IMR-90 (cell line): ENCODE measurements at regions not wholly inside any gene's neighbourhood (a gene's known extent, or its start where the extent isn't known, plus 50 kb on each side); places are given as distances from the start of the nearest gene placed in this dataset.

Experiments used
- ATAC-seq: fragments of 200-7000 bp; cut with Tn5 transposase; 2 replicates; pipeline ENCODE4 v1.9.1; 2020; ENCODE audit warnings: low read depth, mild to moderate bottlenecking, moderate library complexity
- BruUV-seq: library from RNA; stranded (reverse); fragments of 400-500 nt; replicated peaks from 2 replicates; lab custom pipeline; 2021; lab: Mats Ljungman, UMichigan
- CTCF ChIA-PET: fragments of 300-600 bp; formaldehyde crosslinking; extraction: SDS; loops from one replicate; lab custom pipeline; 2021; ENCODE audit warnings: antibody characterized with exemption; lab: Yijun Ruan, JAX
- POLR2A ChIA-PET: fragments of 300-600 bp; sonication (Branson Sonifier 250); formaldehyde crosslinking; loops from one replicate; lab custom pipeline; 2022; ENCODE audit warnings: antibody characterized with exemption; ENCODE audit not compliant: unreplicated experiment; lab: Charles Lee
- DNase-seq: peaks from one replicate; pipeline ENCODE4 v3.0.0; 2013
- H2AFZ ChIP-seq: replicated peaks from 2 replicates; pipeline ENCODE3; 2013; ENCODE audit warnings: low read length, mild to moderate bottlenecking; ENCODE audit not compliant: poor library complexity
- H2AK5ac ChIP-seq: 2 replicates; pipeline ENCODE4 v1.6.1; 2013; ENCODE audit warnings: low read depth, low read length, inconsistent platforms
- H2AK9ac ChIP-seq: replicated peaks from 2 replicates; pipeline ENCODE3; 2013; ENCODE audit warnings: mild to moderate bottlenecking, low read depth, low read length, moderate library complexity; ENCODE audit not compliant: poor library complexity
- H2BK120ac ChIP-seq: 2 replicates; pipeline ENCODE4 v1.6.1; 2013; ENCODE audit warnings: low read depth, low read length, inconsistent platforms
- H2BK15ac ChIP-seq: 3 replicates; pipeline ENCODE4 v1.6.1; 2013; ENCODE audit warnings: low read depth, low read length, inconsistent platforms
- H2BK20ac ChIP-seq: 2 replicates; pipeline ENCODE4 v1.6.1; 2013; ENCODE audit warnings: low read depth, mild to moderate bottlenecking, inconsistent platforms, low read length, moderate library complexity
- H2BK5ac ChIP-seq: 2 replicates; pipeline ENCODE4 v1.6.1; 2013; ENCODE audit warnings: mild to moderate bottlenecking, low read depth, low read length, inconsistent platforms; ENCODE audit not compliant: poor library complexity, severe bottlenecking
- H3K14ac ChIP-seq: replicated peaks from 2 replicates; pipeline ENCODE4 v1.6.1; 2013; ENCODE audit warnings: low read depth, low read length, inconsistent platforms
- H3K18ac ChIP-seq: 2 replicates; pipeline ENCODE4 v1.6.1; 2013; ENCODE audit warnings: low read depth, low read length, control low read depth
- H3K23ac ChIP-seq: 2 replicates; pipeline ENCODE4 v1.6.1; 2013; ENCODE audit warnings: low read depth, low read length, inconsistent platforms
- H3K27ac ChIP-seq: 2 replicates; pipeline ENCODE4 v1.5.1; 2013; ENCODE audit warnings: mild to moderate bottlenecking, control low read depth, low read length; ENCODE audit not compliant: insufficient read depth
- H3K27me3 ChIP-seq: 2 replicates; pipeline ENCODE4 v1.6.1; 2013; ENCODE audit warnings: low read length; ENCODE audit not compliant: control insufficient read depth, insufficient read depth
- H3K36me3 ChIP-seq: 2 replicates; pipeline ENCODE4 v1.6.1; 2013; ENCODE audit warnings: low read length, mixed read lengths; ENCODE audit not compliant: control insufficient read depth, insufficient read depth
- H3K4ac ChIP-seq: 2 replicates; pipeline ENCODE4 v1.6.1; 2013; ENCODE audit warnings: low read depth, low read length, inconsistent platforms
- H3K4me1 ChIP-seq: 2 replicates; pipeline ENCODE4 v1.6.1; 2013; ENCODE audit warnings: low read length, mixed read lengths; ENCODE audit not compliant: control insufficient read depth, insufficient read depth
- H3K4me2 ChIP-seq: 2 replicates; pipeline ENCODE4 v1.6.1; 2013; ENCODE audit warnings: low read depth, mild to moderate bottlenecking, control low read depth, low read length, moderate library complexity
- H3K4me3 ChIP-seq: 2 replicates; pipeline ENCODE4 v1.5.1; 2013; ENCODE audit warnings: low read depth, mild to moderate bottlenecking, control low read depth, low read length, moderate library complexity; ENCODE audit not compliant: insufficient read depth
- H3K56ac ChIP-seq: 2 replicates; pipeline ENCODE4 v1.6.1; 2013; ENCODE audit warnings: low read length, inconsistent platforms; ENCODE audit not compliant: insufficient read depth; ENCODE audit errors: extremely low read depth
- H3K79me1 ChIP-seq, 2 experiments: 2 replicates each; pipeline ENCODE4 v1.6.1; 2013; ENCODE audit warnings: low read length in 2 of 2, inconsistent platforms in 1 of 2, low read depth in 1 of 2
- H3K9ac ChIP-seq: 2 replicates; pipeline ENCODE4 v1.6.1; 2013; ENCODE audit warnings: low read depth, low read length, control low read depth
- H3K9me1 ChIP-seq: 2 replicates; pipeline ENCODE4 v1.6.1; 2013; ENCODE audit warnings: low read length, inconsistent platforms; ENCODE audit not compliant: insufficient read depth
- H3K9me3 ChIP-seq: 2 replicates; pipeline ENCODE4 v1.6.1; 2013; ENCODE audit warnings: low read length; ENCODE audit not compliant: control insufficient read depth, insufficient read depth
- H4K20me1 ChIP-seq: 2 replicates; pipeline ENCODE4 v1.6.1; 2013; ENCODE audit warnings: low read length, inconsistent platforms; ENCODE audit not compliant: insufficient read depth
- H4K5ac ChIP-seq: 2 replicates; pipeline ENCODE4 v1.6.1; 2013; ENCODE audit warnings: mild to moderate bottlenecking, low read depth, low read length, control low read depth
- H4K8ac ChIP-seq, 2 experiments: 2 replicates each; pipeline ENCODE4 v1.6.1; 2013; ENCODE audit warnings: low read depth in 2 of 2, low read length in 2 of 2, control low read depth in 1 of 2, inconsistent platforms in 1 of 2
- H4K91ac ChIP-seq: 2 replicates; pipeline ENCODE4 v1.6.1; 2013; ENCODE audit warnings: low read depth, low read length, inconsistent platforms; ENCODE audit not compliant: insufficient read depth
- CEBPB ChIP-seq: IDR thresholded peaks from 2 replicates; pipeline ENCODE4 v1.6.1; 2012; ENCODE audit warnings: low read depth, low read length, improper control_type of control experiment
- MAZ ChIP-seq: IDR thresholded peaks from 2 replicates; pipeline ENCODE4 v1.6.1; 2012; ENCODE audit warnings: low read depth, mild to moderate bottlenecking, low read length, improper control_type of control experiment, moderate library complexity, borderline replicate concordance
- MXI1 ChIP-seq: IDR thresholded peaks from 2 replicates; pipeline ENCODE4 v1.6.1; 2012; ENCODE audit warnings: low read depth, mild to moderate bottlenecking, low read length, moderate library complexity, borderline replicate concordance
- RCOR1 ChIP-seq: IDR thresholded peaks from 2 replicates; pipeline ENCODE4 v1.6.1; 2012; ENCODE audit warnings: mild to moderate bottlenecking, low read length, improper control_type of control experiment; ENCODE audit not compliant: insufficient replicate concordance
- RFX5 ChIP-seq: IDR thresholded peaks from 2 replicates; pipeline ENCODE4 v1.8.0; 2012; ENCODE audit warnings: low read depth, mild to moderate bottlenecking, low read length, moderate library complexity
- WGBS, 2 experiments: methylation state at CpG; one replicate each; pipeline versions ENCODE4 v1.1.5 to v1.1.7; 2013; ENCODE audit warnings: missing lambda C conversion rate in 2 of 2; ENCODE audit not compliant: insufficient read length in 1 of 2; ENCODE audit errors: extremely low coverage in 2 of 2; 5-methylcytosine and 5-hydroxymethylcytosine counted together
- dilution Hi-C: fragments of 300-500 bp; cut with HindIII; formaldehyde crosslinking; loops from one replicate; pipeline ENCODE4 v1.14.3; 2018; ENCODE audit warnings: low sequenced_read_pairs; ENCODE audit not compliant: unreplicated experiment
- in situ Hi-C: fragments of 300-500 bp; cut with MboI; formaldehyde crosslinking; loops from 3 replicates; pipeline ENCODE4 v1.14.3; 2019; ENCODE audit warnings: low sequenced_read_pairs, inconsistent platforms, mixed read lengths
- intact Hi-C: fragments of 100-400 bp; cut with micrococcal nuclease; formaldehyde crosslinking; loops from 2 replicates; pipeline ENCODE4 v1.10.0; 2022
- TF ChIP-seq, protein P1 (sequence below): fragments of 150-350 bp; IDR thresholded peaks from 2 replicates; pipeline ENCODE4 v1.6.1; 2016; ENCODE audit warnings: low read depth, mild to moderate bottlenecking, low read length, moderate library complexity, borderline replicate concordance
- TF ChIP-seq, protein P2 (sequence below): conservative IDR thresholded peaks from 2 replicates; pipeline ENCODE4 v1.5.1; 2012; ENCODE audit warnings: mild to moderate bottlenecking, low read depth, low read length, improper control_type of control experiment

DNA sequence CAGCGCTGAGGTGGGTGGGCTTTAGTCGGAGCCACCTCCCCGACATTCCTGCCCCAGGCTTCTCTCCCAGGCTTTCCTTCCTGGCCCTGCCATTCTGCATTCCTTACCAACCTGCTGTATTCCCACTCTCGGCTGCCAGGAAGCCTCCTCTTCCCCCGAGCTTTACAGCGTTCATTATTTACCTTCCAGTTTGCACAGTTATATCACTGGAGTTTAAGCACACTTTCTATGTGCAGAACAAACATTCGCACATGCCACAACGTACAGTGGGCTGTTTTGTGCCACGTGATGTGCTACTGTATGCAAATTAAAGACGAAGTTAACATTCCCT is 246.3 kb downstream of the SOX11 start:
- no TSS peak for BruUV-seq
- Histone ChIP-seq H2BK20ac (no peak overlapping the region), H3K9me1 (no peaks in the 10 kb centered on the region), H2BK15ac (no peak overlapping the region), H4K91ac (no peak overlapping the region), H3K4ac (no peak overlapping the region), H3K14ac (no peak overlapping the region), H2AFZ (no peak overlapping the region), H2BK120ac (no peak overlapping the region), H3K9me3 (peaks cover 4% of the 10 kb centered on the region), H4K20me1 (no peaks in the 10 kb centered on the region), H3K9ac (no peak overlapping the region), H3K23ac (no peak overlapping the region), H3K4me2 (no peak overlapping the region), H3K4me1 (no peaks in the 10 kb centered on the region), H3K79me1 (no peaks in the 10 kb centered on the region), H3K56ac (no peak overlapping the region), H3K27me3 (no peaks in the 10 kb centered on the region; the same call in 1 of the 2 replicates), H3K4me3 (no peak overlapping the region), H2BK5ac (no peak overlapping the region), H3K27ac (no peak overlapping the region), H2AK9ac (no peak overlapping the region), H4K8ac (no peak overlapping the region), H3K18ac (no peak overlapping the region), H3K36me3 (no peaks in the 10 kb centered on the region), H2AK5ac (no peak overlapping the region), H4K5ac (no peak overlapping the region)
- DNase-seq (no peak), ATAC-seq (no peak)
- intact Hi-C loops = no loop called here
- dilution Hi-C loops = no loop called here
- TF ChIP-seq, protein P1, sequence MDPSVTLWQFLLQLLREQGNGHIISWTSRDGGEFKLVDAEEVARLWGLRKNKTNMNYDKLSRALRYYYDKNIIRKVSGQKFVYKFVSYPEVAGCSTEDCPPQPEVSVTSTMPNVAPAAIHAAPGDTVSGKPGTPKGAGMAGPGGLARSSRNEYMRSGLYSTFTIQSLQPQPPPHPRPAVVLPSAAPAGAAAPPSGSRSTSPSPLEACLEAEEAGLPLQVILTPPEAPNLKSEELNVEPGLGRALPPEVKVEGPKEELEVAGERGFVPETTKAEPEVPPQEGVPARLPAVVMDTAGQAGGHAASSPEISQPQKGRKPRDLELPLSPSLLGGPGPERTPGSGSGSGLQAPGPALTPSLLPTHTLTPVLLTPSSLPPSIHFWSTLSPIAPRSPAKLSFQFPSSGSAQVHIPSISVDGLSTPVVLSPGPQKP = no peak
- no peak for TF ChIP-seq RFX5
- no peak for TF ChIP-seq RCOR1
- no peak for TF ChIP-seq CEBPB
- TF ChIP-seq MAZ = no peak
- TF ChIP-seq MXI1 = no peak
- TF ChIP-seq, protein P2, sequence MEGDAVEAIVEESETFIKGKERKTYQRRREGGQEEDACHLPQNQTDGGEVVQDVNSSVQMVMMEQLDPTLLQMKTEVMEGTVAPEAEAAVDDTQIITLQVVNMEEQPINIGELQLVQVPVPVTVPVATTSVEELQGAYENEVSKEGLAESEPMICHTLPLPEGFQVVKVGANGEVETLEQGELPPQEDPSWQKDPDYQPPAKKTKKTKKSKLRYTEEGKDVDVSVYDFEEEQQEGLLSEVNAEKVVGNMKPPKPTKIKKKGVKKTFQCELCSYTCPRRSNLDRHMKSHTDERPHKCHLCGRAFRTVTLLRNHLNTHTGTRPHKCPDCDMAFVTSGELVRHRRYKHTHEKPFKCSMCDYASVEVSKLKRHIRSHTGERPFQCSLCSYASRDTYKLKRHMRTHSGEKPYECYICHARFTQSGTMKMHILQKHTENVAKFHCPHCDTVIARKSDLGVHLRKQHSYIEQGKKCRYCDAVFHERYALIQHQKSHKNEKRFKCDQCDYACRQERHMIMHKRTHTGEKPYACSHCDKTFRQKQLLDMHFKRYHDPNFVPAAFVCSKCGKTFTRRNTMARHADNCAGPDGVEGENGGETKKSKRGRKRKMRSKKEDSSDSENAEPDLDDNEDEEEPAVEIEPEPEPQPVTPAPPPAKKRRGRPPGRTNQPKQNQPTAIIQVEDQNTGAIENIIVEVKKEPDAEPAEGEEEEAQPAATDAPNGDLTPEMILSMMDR = no peak
- in situ Hi-C loops = no loop called here
- ChIA-PET CTCF (no interaction called here), POLR2A (no interaction called here)
- 60% methylated on average over 2 of the region's 10 CpGs; no CpG with 5 or more reads in 1 of the 2 experiments for WGBS, 2 experiments
